GM12878 (cell line): ENCODE measurements at regions not wholly inside any gene's neighbourhood (a gene's known extent, or its start where the extent isn't known, plus 50 kb on each side); places are given as distances from the start of the nearest gene placed in this dataset.

Experiments used
- ATAC-seq: fragments of 200-7000 bp; cut with Tn5 transposase; 3 replicates; pipeline ENCODE4 v1.9.1; 2020; ENCODE audit warnings: mild to moderate bottlenecking, moderate library complexity
- BruUV-seq: library from RNA; stranded (reverse); fragments of 400-500 nt; replicated peaks from 2 replicates; lab custom pipeline; 2021; lab: Mats Ljungman, UMichigan
- CTCF ChIA-PET: fragments of 300-600 bp; sonication (Branson Sonifier 250); formaldehyde crosslinking; extraction: SDS; loops from one replicate; lab custom pipeline; 2021; ENCODE audit warnings: inconsistent platforms; lab: Yijun Ruan, JAX
- POLR2A ChIA-PET: fragments of 350-600 bp; formaldehyde crosslinking; extraction: SDS; loops from one replicate; lab custom pipeline; 2021; ENCODE audit warnings: inconsistent platforms; lab: Charles Lee
- RAD21 ChIA-PET: fragments of 300-600 bp; sonication (Branson Sonifier 250); formaldehyde crosslinking; loops from one replicate; lab custom pipeline; 2023; ENCODE audit warnings: antibody characterized with exemption; ENCODE audit not compliant: unreplicated experiment; lab: Charles Lee
- SMC1A ChIA-PET: fragments of 300-600 bp; sonication (Branson Sonifier 250); formaldehyde crosslinking; loops from one replicate; lab custom pipeline; 2023; ENCODE audit not compliant: unreplicated experiment, uncharacterized antibody; lab: Charles Lee
- DNase-seq: peaks from one replicate; pipeline ENCODE4 v3.0.0-alpha.2; 2011; ENCODE audit warnings: low read depth, low spot score
- FAIRE-seq: peaks from 3 replicates; lab custom pipeline; 2011; peaks lifted over from hg19 to GRCh38; lab: Jason Lieb, UNC
- H2AFZ ChIP-seq: 2 replicates; pipeline ENCODE4 v1.6.0; 2011; ENCODE audit warnings: low read depth, low read length, control low read depth; ENCODE audit not compliant: control insufficient read depth
- H3K27ac ChIP-seq: 2 replicates; pipeline ENCODE4 v1.5.1; 2011; ENCODE audit warnings: control low read depth; ENCODE audit not compliant: control insufficient read depth, insufficient read depth
- H3K27me3 ChIP-seq, 2 experiments: replicated peaks in 1 of 2; 2 replicates each; pipeline versions ENCODE4 v1.6.0 to v1.6.1; 2011; ENCODE audit warnings: low read length in 1 of 2; ENCODE audit not compliant: control insufficient read depth in 2 of 2, insufficient read depth in 2 of 2
- H3K36me3 ChIP-seq, 2 experiments: 2 replicates each; pipeline ENCODE4 v1.5.1; 2011; ENCODE audit warnings: low read length in 1 of 2; ENCODE audit not compliant: control insufficient read depth in 2 of 2, insufficient read depth in 2 of 2
- H3K4me1 ChIP-seq: 2 replicates; pipeline ENCODE4 v1.6.1; 2011; ENCODE audit warnings: mild to moderate bottlenecking, low read length, moderate library complexity, mixed read lengths; ENCODE audit not compliant: control insufficient read depth, insufficient read depth
- H3K4me2 ChIP-seq: 2 replicates; pipeline ENCODE4 v1.6.0; 2011; ENCODE audit warnings: control low read depth; ENCODE audit not compliant: control insufficient read depth, insufficient read depth
- H3K4me3 ChIP-seq: fragments of 200-600 bp; sonication (generic); 2 replicates; pipeline ENCODE4 v1.5.1; 2016
- H3K79me2 ChIP-seq: 2 replicates; pipeline ENCODE4 v1.6.0; 2011; ENCODE audit warnings: low read length; ENCODE audit not compliant: control insufficient read depth, insufficient read depth
- H3K9ac ChIP-seq: 2 replicates; pipeline ENCODE4 v1.8.0; 2011; ENCODE audit warnings: low read length, control low read depth, mixed read lengths; ENCODE audit not compliant: control insufficient read depth, insufficient read depth
- H3K9me3 ChIP-seq: replicated peaks from 3 replicates; pipeline ENCODE4 v1.5.1; 2011; ENCODE audit warnings: mild to moderate bottlenecking, low read length; ENCODE audit not compliant: control insufficient read depth, insufficient read depth
- H4K20me1 ChIP-seq: 2 replicates; pipeline ENCODE4 v1.6.0; 2011; ENCODE audit not compliant: control insufficient read depth, insufficient read depth
- BACH1 ChIP-seq: fragments of 450-650 bp; IDR thresholded peaks from 2 replicates; pipeline ENCODE4 v1.6.1; 2017; ENCODE audit warnings: mild to moderate bottlenecking, borderline replicate concordance
- CREB1 ChIP-seq: IDR thresholded peaks from 2 replicates; pipeline ENCODE4 v1.6.1; 2012; ENCODE audit warnings: low read depth, mild to moderate bottlenecking, inconsistent platforms
- E2F4 ChIP-seq: IDR thresholded peaks from 2 replicates; pipeline ENCODE4 v1.6.1; 2012; ENCODE audit warnings: low read depth, low read length, improper control_type of control experiment
- E2F8 ChIP-seq: fragments of 450-650 bp; IDR thresholded peaks from 2 replicates; pipeline ENCODE4 v1.6.1; 2018; ENCODE audit warnings: mild to moderate bottlenecking, low read depth, moderate library complexity; ENCODE audit not compliant: partially characterized antibody
- EED ChIP-seq: sonication (generic); IDR thresholded peaks from 2 replicates; pipeline ENCODE4 v1.6.1; 2016; ENCODE audit warnings: antibody characterized with exemption, low read depth
- ELK1 ChIP-seq: IDR thresholded peaks from 2 replicates; pipeline ENCODE4 v1.6.1; 2012; ENCODE audit warnings: low read depth, low read length, improper control_type of control experiment
- ESRRA ChIP-seq: IDR thresholded peaks from 2 replicates; pipeline ENCODE4 v1.6.1; 2012; ENCODE audit warnings: mild to moderate bottlenecking, low read length, improper control_type of control experiment
- RCOR1 ChIP-seq: conservative IDR thresholded peaks from 2 replicates; pipeline ENCODE4 v1.6.1; 2012; ENCODE audit warnings: low read depth, low read length, improper control_type of control experiment
- SUPT20H ChIP-seq: IDR thresholded peaks from 2 replicates; pipeline ENCODE4 v1.6.1; 2011; ENCODE audit warnings: low read depth, mild to moderate bottlenecking, low read length, moderate library complexity, borderline replicate concordance; ENCODE audit not compliant: control insufficient read depth
- TCF12 ChIP-seq: IDR thresholded peaks from 2 replicates; pipeline ENCODE4 v1.6.1; 2011; ENCODE audit warnings: low read depth, mild to moderate bottlenecking, low read length
- WGBS: methylation state at CpG from one replicate; pipeline ENCODE4 v1.1.6; 2016; ENCODE audit warnings: low lambda C conversion rate; ENCODE audit not compliant: insufficient replicate concordance, insufficient coverage; ENCODE audit errors: missing lambda C conversion rate; 5-methylcytosine and 5-hydroxymethylcytosine counted together
- in situ Hi-C: fragments of 300-500 bp; cut with MboI; formaldehyde crosslinking; loops from 9 replicates; pipeline ENCODE4 v1.14.3; 2018; ENCODE audit warnings: mixed read lengths
- intact Hi-C: fragments of 100-400 bp; cut with micrococcal nuclease; formaldehyde crosslinking; loops from one replicate; pipeline ENCODE4 v1.14.2; 2022; ENCODE audit not compliant: unreplicated experiment

- TF ChIP-seq TCF12: no peak
- TF ChIP-seq ESRRA: no peak
- TF ChIP-seq E2F8: no peak
Measured at GRCh38 chr1:17930635-17931034, 175.5 kb downstream of the ACTL8 start (continued).

- no peak for FAIRE-seq
- Histone ChIP-seq H3K9me3 (no peaks in the 10 kb centered on the region), H3K27me3 (no peaks in the 10 kb centered on the region; a peak in 1 of 4 replicates), H3K9ac (no peak overlapping the region), H3K79me2 (no peaks in the 10 kb centered on the region), H3K27ac (no peak overlapping the region), H4K20me1 (no peaks in the 10 kb centered on the region), H2AFZ (no peak overlapping the region), H3K4me1 (no peaks in the 10 kb centered on the region), H3K36me3 (no peaks in the 10 kb centered on the region), H3K4me2 (no peak overlapping the region), H3K4me3 (no peak overlapping the region)
- BruUV-seq: no TSS peak
- POLR2A ChIA-PET: no interaction called here
- TF ChIP-seq CREB1 (no peak), ELK1 (no peak), SUPT20H (no peak), EED (no peak), E2F4 (no peak), RCOR1 (no peak), BACH1 (no peak)
- no peak for ATAC-seq
- RAD21 ChIA-PET: no interaction called here
- SMC1A ChIA-PET: no interaction called here
- CTCF ChIA-PET: interaction anchor here (1.4 kb wide), 1 partner anchor 9 kb away, joined by 6 read pairs; no protein-coding TSS in a partner anchor
- no peak for DNase-seq
- in situ Hi-C loops: no loop called here
- intact Hi-C loops: no loop called here
- 8% methylated on average over 4 of the region's 4 CpGs for WGBS
Measured at GRCh38 chr1:17932164-17932563, 175.4 kb upstream of the IGSF21 start.
